HPDE6-E6E7 (cell line): ENCODE measurements at regions not wholly inside any gene's neighbourhood (a gene's known extent, or its start where the extent isn't known, plus 50 kb on each side); places are given as distances from the start of the nearest gene placed in this dataset.
A peak's percentile ranks its signal among the peaks of the same experiment; 100 is the strongest.

Source experiments
- DNase-seq: peaks from one replicate; pipeline ENCODE4 v3.0.0; 2011; ENCODE audit warnings: missing footprints; ENCODE audit errors: extremely low spot score

- no peak for DNase-seq
Measured at GRCh38 chr18:8458546-8459215, 150.6 kb upstream of the RAB12 start.

GRCh38 chr18:8460748-8461147, 148.5 kb upstream of the RAB12 start:
- no peak for DNase-seq

- DNase-seq: no peak
Measured at GRCh38 chr18:8461544-8461943, 147.7 kb upstream of the RAB12 start.

- no peak for DNase-seq
Measured at GRCh38 chr18:8462651-8463185, 146.5 kb upstream of the RAB12 start.

GRCh38 chr18:8463791-8464190, 145.4 kb upstream of the RAB12 start:
- DNase-seq: no peak

GRCh38 chr18:8468191-8468590, 141.0 kb upstream of the RAB12 start:
- DNase-seq: no peak

- no peak for DNase-seq
Measured at GRCh38 chr18:8468921-8469335, 140.3 kb upstream of the RAB12 start.

- DNase-seq: no peak
Measured at GRCh38 chr18:8469544-8470130, 139.6 kb upstream of the RAB12 start.

- no peak for DNase-seq
Measured at GRCh38 chr18:8471372-8471771, 137.9 kb upstream of the RAB12 start.

- no peak for DNase-seq
Measured at GRCh38 chr18:8474661-8475060, 134.6 kb upstream of the RAB12 start.

GRCh38 chr18:8477615-8478014, 131.6 kb upstream of the RAB12 start:
- DNase-seq: no peak

- DNase-seq: peak; percentile 65
Measured at GRCh38 chr18:8478166-8478967, 130.9 kb upstream of the RAB12 start.

- no peak for DNase-seq
Measured at GRCh38 chr18:8478968-8479370, 130.3 kb upstream of the RAB12 start.

- DNase-seq: no peak
Measured at GRCh38 chr18:8479789-8480188, 129.4 kb upstream of the RAB12 start.

GRCh38 chr18:8480506-8481328, 128.5 kb upstream of the RAB12 start:
- DNase-seq: peak; percentile 49

GRCh38 chr18:8484951-8485350, 124.3 kb upstream of the RAB12 start:
- no peak for DNase-seq

- DNase-seq: no peak
Measured at GRCh38 chr18:8489761-8490160, 119.5 kb upstream of the RAB12 start.

- DNase-seq: no peak
Measured at GRCh38 chr18:8491516-8491915, 117.7 kb upstream of the RAB12 start.

GRCh38 chr18:8493141-8493540, 116.1 kb upstream of the RAB12 start:
- DNase-seq: no peak

GRCh38 chr18:8496186-8496585, 113.1 kb upstream of the RAB12 start:
- no peak for DNase-seq

- no peak for DNase-seq
Measured at GRCh38 chr18:8498905-8499304, 110.3 kb upstream of the RAB12 start.
